ENCODE measurements at regions not wholly inside any gene's neighbourhood (a gene's known extent, or its start where the extent isn't known, plus 50 kb on each side); places are given as distances from the start of the nearest gene placed in this dataset.

DNA sequence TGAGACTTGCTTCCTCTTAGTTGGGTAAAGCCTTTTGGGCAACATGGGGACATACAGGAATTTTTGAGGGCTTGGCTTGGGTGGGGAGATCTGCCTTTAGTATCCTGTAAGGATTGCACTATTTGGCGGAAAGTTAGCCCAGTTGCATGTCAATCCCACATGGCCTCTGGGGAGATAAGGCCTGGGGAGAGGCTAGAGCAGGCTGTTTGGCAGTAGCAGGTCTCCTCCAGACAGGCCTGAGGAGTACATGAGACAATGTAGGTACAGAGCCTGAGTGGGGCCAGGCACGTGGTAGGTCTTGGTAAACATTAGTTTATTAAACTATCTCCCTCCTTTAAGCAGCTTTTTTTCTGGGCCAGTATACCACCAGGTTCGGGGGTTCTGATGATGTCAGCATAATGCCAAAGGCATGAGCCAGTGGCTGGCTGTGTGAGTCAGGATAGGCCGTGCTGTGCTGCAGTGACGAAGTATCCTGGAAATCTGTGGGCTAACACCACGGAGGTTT is 147.9 kb downstream of the VEGFA start:
- DNase-seq (ENCODE audit: low spot score) = no peak

DNA sequence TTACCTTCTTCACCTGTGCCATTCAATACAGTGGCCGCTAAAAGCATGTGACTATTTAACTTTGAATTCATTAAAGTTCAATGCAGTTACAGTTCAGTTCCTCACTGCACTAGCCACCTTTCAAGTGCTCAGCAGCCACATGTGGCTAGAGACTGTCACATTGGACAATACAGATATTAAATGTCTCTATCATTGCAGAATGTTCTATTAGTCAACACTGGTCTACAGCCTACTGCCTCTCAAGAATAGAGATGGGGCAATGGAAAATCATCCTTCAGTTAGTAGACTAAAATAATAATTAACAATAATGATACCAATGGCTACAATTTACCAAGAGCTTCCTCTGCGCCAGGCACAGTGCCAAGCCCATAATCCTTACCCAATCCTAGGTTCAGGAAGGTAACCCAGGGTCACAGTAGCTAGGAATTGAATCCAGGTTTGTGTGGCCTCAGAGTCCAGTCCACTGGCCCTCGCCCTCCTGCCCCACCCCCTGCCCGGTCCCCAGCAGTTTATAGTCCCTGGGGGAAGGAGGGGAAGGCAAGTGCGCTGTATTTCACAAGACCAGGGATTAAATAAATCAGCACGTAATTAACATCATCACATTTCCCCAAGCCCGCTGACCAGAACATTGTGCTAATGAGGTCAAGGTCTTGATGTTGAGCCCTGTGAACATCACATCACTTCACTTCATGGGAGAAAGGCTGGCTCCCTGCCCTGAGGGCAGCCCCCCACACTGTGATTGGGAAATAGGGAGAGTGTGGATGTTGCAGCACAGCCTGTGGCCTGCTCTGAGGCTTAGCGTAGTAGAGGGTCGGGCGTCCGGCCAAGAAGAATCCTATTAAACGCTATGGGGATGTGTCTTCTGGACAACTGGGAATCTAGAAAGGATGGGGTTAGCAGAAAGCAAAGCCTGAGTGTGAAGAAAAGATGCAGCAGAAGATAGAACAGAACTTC is 147.2 kb downstream of the VEGFA start:
- DNase-seq (ENCODE audit: low spot score) = no peak

DNA sequence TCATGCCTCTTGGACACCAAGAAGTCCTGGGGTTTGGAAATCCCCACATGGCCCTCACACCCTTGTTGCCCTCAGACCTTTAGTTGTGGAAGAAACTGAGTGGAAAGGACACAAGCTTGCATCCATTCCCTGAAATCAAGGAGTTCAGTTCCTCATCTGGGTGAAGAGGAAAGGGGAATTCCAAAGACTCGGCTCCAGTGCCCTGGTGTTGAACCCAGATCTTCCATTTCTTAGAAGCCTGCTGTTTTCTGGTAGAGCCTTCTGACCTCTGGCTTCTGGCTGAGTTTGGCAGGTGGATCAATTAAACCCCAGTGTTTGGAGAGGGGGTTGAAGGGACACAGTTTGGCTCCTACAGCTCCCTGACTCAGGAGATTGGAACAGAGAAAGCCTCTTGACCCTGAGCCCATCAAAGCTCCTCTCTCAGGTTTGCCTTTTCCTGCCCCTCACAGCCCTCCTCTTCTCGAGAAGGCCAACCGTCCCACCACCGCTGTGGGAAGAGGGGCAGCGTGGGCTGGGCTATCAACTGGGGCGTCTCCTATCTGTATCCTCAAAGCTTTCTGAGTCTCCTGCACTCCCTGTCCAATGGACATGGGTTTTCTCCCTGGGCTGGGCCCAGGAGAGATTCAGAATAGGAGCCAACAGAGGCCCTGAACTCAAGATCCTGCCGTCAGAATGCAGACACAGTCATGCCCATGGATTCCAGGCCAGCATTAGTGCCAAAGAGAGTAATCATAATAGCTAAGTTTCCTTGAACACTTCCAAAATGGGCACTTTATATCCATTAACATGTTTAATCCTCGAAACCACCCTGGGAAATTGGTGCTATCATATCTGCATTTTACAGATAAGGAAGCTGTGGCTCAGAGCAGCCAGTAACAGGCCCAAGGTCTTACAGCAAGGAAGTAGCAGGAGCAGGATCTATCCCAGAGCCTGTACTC is 146.2 kb downstream of the VEGFA start:
- DNase-seq (ENCODE audit: low spot score) = no peak

DNA sequence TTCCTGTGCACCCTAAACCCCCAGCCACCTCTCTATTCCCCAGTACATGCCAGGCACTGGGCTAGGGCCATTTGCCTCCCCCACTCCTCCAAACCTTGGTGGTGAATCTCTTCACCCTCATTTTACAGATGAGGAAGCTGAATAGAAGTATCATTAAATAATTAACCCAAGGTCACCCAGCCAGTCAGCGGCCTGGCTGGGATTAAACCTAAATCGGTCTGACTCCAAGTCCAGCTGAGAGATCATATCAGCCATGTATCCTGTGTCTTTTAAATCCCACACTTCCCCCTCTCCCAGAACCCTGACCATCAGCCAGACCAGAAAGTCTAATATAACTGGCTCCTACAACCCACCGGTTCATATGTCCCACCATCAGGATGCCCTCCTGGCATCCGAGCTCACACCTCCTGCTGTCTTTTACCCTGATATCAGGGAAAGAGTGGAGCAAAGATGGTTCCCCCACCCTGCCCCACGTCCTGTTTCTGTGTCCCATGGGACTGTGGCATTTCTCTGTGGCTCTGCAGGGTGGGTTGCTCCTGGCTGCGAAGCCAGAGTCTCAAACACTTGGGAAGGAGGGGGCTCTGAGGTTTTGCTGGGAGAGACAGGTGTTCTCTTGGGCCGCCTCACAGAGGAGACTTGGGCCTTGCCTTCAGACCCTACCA is 145.3 kb downstream of the VEGFA start:
- DNase-seq (ENCODE audit: low spot score) = no peak

DNA sequence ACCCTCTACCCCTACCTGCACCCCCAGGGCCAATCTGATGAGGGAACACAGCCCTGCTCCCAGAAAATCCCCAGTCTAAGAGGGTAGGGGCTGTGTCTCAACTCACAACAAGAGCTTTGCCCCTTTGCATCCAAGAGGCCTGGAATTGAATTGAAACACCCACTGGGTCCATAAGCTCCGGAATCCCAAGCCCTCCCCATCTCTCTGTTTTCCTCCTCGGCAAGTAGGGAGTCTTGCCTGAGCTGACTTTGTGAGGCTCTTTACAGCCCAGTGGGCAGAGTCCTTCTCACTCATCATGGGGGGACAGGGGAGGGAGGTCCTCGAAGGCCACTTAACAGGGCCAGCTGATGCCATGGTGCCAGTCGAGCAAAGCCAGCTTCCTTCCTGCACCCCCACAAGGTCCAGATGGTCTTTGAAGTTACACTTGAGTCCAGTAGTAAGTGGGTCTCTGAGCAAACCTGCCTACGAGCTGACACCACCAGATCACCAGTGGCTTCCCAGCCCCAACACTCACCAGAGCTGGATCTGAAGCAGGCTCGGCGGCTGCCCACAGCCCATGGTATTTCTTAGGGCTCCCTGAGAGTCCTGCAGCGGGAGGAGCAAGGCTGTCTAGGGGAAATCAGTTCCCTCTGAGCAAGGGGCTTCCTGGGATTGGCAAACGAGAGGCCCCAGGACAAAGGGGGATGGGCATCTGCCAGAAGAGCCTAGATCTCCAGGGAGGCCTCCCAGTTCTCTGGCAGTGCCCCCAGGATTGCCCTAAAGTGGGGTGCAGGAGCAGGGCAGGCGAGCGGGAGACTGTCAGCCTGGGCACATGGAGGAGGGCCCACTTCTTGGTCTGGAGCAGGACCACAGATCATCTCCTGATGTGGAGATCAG is 144.5 kb downstream of the VEGFA start:
- DNase-seq (ENCODE audit: low spot score) = no peak

DNA sequence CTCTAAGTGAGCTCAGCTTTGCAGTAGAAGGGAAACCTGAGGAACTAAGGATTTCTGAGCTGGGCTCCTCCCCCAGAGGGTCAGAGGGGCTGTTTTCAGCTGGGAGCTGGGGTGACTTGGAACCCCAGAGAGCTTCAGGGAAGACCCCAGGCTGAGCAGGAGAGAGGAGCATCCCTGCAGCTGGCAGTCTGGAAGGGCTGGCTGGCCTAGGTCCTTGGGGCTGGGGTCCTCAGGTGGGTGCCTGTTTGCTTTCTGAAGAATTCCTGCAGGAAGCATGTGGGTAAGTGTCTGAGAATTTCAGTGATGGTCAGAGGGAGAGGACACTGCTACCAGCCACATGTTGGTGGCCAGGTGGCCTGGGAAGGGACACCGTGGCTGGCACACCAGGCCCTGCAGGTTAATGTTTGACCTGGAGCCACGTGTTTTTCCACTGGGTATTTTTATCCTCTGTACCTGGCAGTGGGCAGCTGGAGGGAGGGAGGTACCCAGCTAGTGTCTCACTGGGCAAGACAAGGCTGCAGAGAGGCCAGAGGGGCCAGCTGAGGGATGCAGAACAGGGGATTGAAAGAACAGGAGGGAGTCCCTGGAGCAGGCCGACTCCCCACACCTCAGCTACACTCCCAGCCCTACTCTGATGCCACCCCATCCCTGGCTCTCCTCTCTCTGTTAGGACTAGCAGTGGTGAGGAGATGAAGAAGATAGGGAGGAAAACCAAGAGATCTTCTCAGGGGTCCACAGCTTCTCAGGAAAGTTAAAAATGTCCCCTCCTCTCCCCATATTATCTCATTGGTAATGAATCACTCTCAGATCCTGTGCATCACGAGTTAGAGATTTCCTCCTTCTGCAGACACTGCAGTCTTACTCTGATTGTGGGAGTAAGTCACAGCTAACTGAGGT is 143.6 kb downstream of the VEGFA start:
- DNase-seq (ENCODE audit: low spot score) = no peak

DNA sequence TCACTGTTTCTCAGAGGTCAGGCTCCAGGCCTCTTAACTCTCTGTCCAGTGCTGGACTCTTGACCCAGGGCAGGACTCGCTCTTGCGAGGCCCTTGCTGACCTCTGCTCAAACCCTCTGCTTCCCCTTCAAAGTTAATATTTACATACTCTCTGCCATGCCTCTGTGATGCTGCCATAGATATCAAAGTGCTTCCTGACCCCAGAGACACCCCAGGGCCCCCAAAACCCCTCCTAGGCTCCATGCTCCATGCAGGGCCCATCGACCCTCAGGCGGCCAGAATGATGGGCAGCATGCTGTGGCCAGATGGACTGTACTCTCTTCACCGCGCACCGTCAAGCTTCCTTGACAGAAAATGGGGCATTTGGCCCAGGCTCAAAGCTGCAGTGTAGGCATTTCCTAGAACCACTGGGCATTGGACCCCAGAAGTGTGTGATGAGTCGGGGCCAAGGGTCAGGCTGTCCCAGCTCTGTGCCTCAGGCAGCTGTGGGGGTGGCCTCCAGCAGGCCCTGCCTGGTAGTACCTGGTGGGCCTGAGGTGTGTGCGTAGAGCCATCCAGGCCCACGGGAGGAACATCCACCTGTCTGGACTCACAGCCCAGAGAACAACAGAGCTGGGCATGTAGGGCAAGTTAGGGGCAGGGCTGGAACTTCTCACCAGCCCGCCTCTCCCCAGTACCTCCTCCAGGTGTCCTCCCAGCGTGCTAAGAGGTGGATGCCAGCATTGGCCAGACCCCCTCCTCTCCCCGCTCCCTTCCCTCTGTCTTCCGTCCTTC is 142.8 kb downstream of the VEGFA start:
- no peak for DNase-seq (ENCODE audit: low spot score)

DNA sequence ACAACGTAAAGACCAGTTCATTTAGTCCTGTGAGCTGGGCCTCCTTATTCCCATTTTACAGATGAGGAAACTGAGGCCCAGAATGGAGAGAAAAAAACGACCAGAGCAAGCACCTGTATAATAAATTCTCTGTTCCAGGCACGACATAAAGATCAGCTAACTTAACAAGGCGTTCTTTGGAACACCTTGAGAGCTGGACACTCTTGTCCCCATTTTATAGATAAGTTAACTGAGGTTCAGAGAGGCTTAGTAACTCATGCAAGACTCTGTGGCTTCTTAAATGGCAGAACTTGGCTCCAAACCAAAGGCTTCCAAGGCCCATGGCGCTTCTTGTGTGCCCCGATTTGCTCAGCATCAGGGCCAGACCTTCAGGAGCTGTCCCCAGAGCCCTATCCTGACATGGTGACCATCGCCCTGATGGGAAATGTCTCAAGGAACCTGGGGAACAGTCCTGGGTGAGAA is 142.1 kb downstream of the VEGFA start:
- no peak for DNase-seq (ENCODE audit: low spot score)

DNA sequence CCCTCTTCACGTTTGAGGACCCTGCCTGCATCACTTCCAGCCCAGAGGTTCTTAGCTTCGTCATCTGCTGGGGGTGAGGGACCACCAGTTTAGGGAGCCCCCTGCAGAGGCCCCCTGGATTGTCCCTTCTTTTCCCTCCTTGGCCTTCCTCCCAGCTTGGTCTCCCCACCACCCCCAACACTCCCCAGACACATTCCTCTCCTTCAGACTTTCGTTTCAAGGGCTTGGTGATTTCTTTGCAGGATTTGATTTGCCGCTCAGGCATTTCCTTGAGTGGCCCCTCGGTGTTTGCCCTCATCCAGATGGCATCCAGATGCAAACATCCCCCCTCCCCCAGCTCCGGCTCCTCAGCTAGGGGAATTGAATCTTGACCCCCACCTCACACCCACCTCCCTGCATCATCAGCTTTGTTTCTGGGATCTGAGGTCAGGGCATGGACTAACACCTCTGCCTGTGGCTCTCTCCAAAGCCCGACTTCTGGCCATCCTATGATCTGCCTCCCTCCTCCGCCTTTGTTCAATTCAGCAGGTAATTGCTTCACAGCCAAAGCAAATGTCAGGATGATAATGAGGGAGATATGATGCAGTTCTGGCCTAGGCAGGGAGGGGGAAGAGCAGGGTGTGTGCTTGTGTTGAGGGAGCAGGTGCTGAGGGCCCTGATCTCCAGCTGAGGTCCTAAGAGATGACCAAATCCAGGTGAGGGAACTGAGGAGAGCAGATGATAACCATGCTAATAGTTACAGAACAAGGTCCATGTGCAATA is 141.5 kb downstream of the VEGFA start:
- no peak for DNase-seq (ENCODE audit: low spot score)

DNA sequence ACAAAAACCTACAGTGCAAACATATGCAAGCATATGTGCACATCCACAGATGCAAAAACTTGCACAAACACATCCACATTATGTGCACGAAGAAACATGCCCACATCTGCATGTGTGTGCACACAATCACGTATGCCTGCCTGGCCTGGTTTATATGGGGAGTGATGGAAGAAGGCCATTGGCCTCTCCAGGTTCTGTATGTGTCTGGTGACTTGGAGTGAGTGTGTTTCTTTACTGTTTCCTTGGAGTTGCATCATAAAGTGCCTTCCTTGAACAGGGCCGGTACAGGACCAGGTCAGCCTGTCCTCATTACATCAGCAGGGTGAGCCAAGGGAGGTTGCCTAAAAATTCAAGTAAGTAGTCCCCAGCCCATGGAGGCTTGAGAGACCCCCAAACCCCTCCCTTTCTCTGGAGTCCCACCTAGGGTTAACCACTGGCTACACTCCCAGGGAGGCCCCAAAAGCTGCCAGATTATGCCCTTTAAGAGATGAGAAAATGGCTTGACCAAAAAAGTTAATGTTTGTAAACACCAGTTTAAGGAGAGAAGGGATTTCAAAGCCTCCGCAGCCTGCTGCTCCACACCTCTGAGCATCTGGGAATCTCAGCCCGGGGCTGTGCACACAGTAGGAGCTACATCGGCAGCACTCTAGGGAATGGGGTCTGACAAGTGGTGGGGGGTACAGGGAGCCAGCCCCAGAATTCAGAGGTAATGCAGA is 140.8 kb downstream of the VEGFA start:
- peak; percentile 0 for DNase-seq (ENCODE audit: low spot score)

DNA sequence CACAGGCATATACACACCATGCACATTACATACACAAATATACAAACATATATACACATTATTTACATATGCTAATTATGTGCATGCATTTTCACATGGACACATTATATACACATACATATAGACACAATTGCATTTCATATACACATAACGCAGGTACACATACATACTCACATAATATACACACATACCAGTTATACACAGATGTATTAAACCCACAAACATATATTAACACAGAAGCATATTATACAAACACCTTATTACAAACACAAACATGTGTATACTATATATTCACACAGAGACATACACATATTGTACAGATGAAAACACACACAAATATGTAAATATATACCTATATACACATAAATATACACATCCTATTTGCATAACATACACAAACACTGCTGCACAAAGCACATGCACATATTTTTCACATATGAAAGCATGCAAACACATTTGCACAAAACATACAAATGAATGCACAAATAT is 140.2 kb downstream of the VEGFA start:
- no peak for DNase-seq (ENCODE audit: low spot score)

DNA sequence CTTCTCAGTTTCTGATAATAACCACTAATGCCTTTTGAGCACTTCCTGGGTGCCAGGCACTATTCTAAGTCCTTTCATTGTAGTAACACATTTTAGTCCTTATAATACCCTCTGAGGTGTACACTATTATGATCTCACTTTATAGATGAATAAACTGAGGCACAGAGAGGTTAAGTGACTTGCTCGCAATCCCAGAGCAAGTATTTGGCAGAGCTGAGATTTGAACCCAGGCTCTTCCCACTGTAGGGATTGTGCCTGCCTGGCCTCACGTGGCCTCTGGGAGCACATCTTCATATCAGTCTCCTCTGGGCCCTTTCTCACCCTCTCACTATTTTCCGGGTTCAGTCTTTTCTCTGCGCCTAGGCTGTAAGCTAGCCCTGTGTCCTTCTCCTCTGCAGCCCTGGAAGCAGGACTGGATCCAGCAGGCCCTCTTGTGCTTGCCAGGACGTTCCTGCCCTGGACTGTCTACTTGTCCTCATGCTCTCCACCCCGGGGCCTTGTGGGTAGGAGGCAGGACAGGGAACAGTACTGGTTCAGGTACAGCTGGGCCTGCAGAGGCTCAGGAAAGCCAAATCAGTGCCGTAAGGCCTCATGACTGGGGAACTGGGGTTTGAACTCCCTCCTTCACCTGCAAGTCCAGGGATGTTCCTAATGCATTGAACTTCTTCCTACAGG is 139.6 kb downstream of the VEGFA start:
- DNase-seq (ENCODE audit: low spot score) = no peak

DNA sequence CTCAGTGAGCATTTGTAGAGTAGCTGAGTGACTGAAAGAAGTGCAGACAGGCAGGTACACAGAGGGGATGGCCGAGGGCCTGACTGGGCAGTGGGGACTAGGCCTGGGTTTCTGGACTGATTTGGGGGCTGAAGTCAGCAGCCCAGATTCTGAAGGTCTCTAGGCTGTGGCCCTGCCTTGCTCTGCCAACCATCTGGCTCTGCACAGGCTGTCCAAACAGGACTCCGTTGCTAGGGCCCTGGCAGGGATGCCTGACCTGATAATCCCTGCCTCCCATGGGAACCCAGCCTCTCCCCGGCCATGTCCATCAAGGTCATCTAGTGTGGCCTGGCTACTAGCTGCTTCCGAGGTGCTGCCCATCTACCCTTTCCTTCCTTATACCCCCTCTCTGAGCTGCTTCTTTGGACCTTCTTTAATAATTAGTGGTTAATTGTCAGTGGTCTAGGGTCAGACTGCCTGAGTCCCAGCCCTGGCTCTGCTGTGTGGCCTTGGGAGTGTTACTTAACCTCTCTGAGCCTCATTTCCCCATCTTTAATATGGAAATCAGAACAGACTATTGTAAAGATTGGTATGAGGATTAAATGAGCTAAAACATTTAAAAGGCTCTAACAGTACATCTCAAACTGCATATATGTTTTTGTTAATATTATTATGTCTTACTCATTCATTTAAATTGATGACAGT is 137.9 kb downstream of the VEGFA start:
- no peak for DNase-seq (ENCODE audit: low spot score)

DNA sequence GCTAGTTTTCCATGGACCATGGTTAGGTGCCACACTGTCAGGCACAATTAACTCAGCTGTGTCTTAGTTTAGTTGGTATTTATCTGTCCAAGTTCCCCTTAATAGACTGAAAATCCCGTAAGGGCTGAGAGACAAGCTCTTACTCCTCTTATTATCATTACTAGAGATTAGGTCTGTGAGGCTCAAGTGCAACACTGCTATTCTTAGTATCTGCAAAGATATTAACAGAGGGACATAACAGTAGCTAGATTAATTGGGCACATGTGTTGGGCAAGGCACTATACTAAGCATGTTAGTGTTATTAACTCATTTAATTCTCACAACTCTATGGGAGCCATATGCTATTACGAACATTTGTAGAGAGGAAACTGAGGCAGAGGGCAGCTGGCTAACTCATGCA is 137.3 kb downstream of the VEGFA start:
- DNase-seq (ENCODE audit: low spot score) = no peak

DNA sequence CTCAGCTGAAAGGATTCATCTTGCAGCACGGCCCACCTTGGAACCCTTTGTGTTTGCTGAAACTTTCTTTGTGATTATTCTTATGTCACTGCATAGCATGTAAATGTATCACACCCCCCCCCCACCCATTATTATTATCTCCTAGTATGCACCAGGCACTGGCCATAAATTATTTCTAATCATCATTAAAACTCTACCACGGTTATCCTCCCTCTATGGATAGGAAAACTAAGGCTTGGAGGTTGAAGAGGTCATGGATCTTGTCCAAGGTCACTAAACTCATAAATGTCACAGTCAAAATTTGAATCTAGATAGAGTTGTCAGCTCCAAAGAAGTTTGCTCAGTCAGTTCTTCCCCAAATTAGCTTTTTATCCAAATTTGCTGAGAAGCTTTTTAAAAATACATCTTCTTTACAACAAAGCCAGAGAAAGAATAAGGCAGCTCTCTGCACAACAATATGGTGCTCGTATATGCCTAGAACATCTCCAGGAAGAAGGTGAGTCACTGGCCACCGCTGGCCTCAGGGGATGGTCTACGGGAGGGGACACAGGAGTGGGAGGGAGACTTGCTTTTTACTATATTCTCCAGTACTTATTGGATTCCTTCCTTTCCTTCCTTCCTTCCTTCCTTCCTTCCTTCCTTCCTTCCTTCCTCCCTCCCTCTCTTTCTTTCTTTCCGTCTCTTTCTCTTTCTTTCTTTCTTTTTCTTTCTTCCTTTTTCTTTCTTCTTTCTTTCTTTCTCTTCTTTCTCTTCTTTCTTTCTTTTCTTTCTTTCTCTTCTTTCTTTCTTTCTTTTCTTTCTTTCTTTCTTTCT is 134.5 kb downstream of the VEGFA start:
- DNase-seq (ENCODE audit: low spot score) = no peak
